Gastrocnemius medialis (tissue), 4 donors: ENCODE measurements at regions not wholly inside any gene's neighbourhood (a gene's known extent, or its start where the extent isn't known, plus 50 kb on each side); places are given as distances from the start of the nearest gene placed in this dataset.

Experiments
- CTCF ChIP-seq, 5 experiments: fragments of 450-650 bp in 3 of 5; fragments of 200-600 bp in 2 of 5; sonication (generic) in 2 of 5; IDR thresholded peaks in 4 of 5; conservative IDR thresholded peaks in 1 of 5; 1 replicate in 4 of 5; 2 replicates in 1 of 5; pipeline ENCODE4 v1.5.1; 2016 to 2019; ENCODE audit warnings: antibody characterized with exemption in 5 of 5, mild to moderate bottlenecking in 3 of 5, moderate library complexity in 3 of 5
- POLR2A ChIP-seq, 2 donors: fragments of 450-650 bp; IDR thresholded peaks; one replicate each; pipeline ENCODE4 v1.6.1; 2017; ENCODE audit warnings: antibody characterized with exemption in 2 of 2, mild to moderate bottlenecking in 2 of 2, moderate library complexity in 2 of 2

DNA sequence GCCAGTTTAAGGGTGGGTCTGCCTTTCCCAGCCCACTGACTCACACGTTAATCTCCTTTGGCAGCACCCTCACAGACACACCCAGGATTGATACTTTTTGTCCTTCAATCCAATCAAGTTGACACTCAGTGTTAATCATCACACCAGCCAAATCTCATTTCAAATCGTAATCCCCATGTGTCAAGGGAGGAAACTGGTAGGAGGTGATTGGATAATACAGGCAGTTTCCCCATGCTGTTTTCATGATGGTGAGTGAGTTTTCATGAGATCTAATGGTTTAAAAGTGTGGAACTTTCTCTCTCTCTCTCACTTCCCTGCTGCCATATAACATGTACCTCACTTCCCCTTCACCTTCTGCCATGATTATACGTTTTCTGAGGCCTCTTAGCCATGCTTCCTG lies 647.2 kb upstream of the FRG1 start:
- TF ChIP-seq POLR2A (IDR thresholded peaks at IDR 0.05) (no peak), CTCF (IDR thresholded peaks at IDR 0.05 in 4 of 5, conservative IDR thresholded peaks at IDR 0.05 in 1 of 5) (no peak)
